PC-3 (cell line): ENCODE measurements at regions not wholly inside any gene's neighbourhood (a gene's known extent, or its start where the extent isn't known, plus 50 kb on each side); places are given as distances from the start of the nearest gene placed in this dataset.

ENCODE experiments used
- ATAC-seq: fragments of 200-7000 bp; cut with Tn5 transposase; 2 replicates; pipeline ENCODE4 v1.9.1; 2020; ENCODE audit warnings: mild to moderate bottlenecking, moderate library complexity
- BruUV-seq: library from RNA; stranded (reverse); fragments of 400-500 nt; replicated peaks from 2 replicates; lab custom pipeline; 2021; lab: Mats Ljungman, UMichigan
- CTCF ChIA-PET: fragments of 300-600 bp; sonication (Branson Sonifier 250); formaldehyde crosslinking; loops from one replicate; lab custom pipeline; 2022; ENCODE audit warnings: antibody characterized with exemption; lab: Charles Lee
- POLR2A ChIA-PET: fragments of 300-600 bp; sonication (Branson Sonifier 250); formaldehyde crosslinking; loops from one replicate; lab custom pipeline; 2022; ENCODE audit warnings: antibody characterized with exemption; ENCODE audit not compliant: unreplicated experiment; lab: Charles Lee
- DNase-seq: peaks from one replicate; pipeline ENCODE4 v3.0.0-alpha.2; 2015
- H2AFZ ChIP-seq: fragments of 300-600 bp; sonication (generic); 2 replicates; pipeline ENCODE4 v1.6.0; 2016; ENCODE audit warnings: antibody characterized with exemption, low read length
- H3F3A ChIP-seq: fragments of 300-600 bp; sonication (generic); one replicate; pipeline ENCODE4 v1.6.0; 2017; ENCODE audit warnings: antibody characterized with exemption, low read length, control low read depth, mild to moderate bottlenecking; ENCODE audit not compliant: unreplicated experiment
- H3K27ac ChIP-seq: fragments of 300-600 bp; sonication (generic); 2 replicates; pipeline ENCODE4 v1.5.1; 2016; ENCODE audit warnings: mild to moderate bottlenecking, low read length
- H3K27me3 ChIP-seq: fragments of 300-600 bp; sonication (generic); 2 replicates; pipeline ENCODE4 v1.6.1; 2016; ENCODE audit warnings: low read length, mixed read lengths
- H3K36me3 ChIP-seq: fragments of 300-600 bp; sonication (generic); 2 replicates; pipeline ENCODE4 v1.6.1; 2016; ENCODE audit warnings: low read depth, mixed run types, low read length, mixed read lengths
- H3K4me1 ChIP-seq: fragments of 300-600 bp; sonication (generic); 2 replicates; pipeline ENCODE4 v1.5.1; 2016; ENCODE audit warnings: low read length; ENCODE audit not compliant: insufficient read depth
- H3K4me2 ChIP-seq: fragments of 300-600 bp; sonication (generic); 2 replicates; pipeline ENCODE4 v1.6.0; 2016; ENCODE audit warnings: low read length
- H3K4me3 ChIP-seq: fragments of 300-600 bp; sonication (generic); 2 replicates; pipeline ENCODE4 v1.5.1; 2016; ENCODE audit warnings: mild to moderate bottlenecking, low read length, mixed read lengths
- H3K79me2 ChIP-seq: fragments of 300-600 bp; sonication (generic); 2 replicates; pipeline ENCODE4 v1.6.1; 2017; ENCODE audit warnings: low read length, mixed read lengths
- H3K9ac ChIP-seq: fragments of 300-600 bp; sonication (generic); 2 replicates; pipeline ENCODE4 v1.6.0; 2016; ENCODE audit warnings: mild to moderate bottlenecking, low read length
- H3K9me2 ChIP-seq: fragments of 300-600 bp; sonication (generic); replicated peaks from 2 replicates; pipeline ENCODE4 v1.6.1; 2016; ENCODE audit warnings: mixed run types, low read length, mixed read lengths
- H3K9me3 ChIP-seq: fragments of 300-600 bp; sonication (generic); 2 replicates; pipeline ENCODE4 v1.6.1; 2016; ENCODE audit warnings: low read length, mixed read lengths
- H4K20me1 ChIP-seq: fragments of 300-600 bp; sonication (generic); 2 replicates; pipeline ENCODE4 v1.6.1; 2016; ENCODE audit warnings: low read length, mixed read lengths
- CTCF ChIP-seq: fragments of 300-600 bp; sonication (generic); conservative IDR thresholded peaks from 2 replicates; pipeline ENCODE4 v1.5.1; 2017; ENCODE audit warnings: antibody characterized with exemption, low read depth, mild to moderate bottlenecking, low read length
- EZH2 ChIP-seq: fragments of 300-600 bp; sonication (generic); IDR thresholded peaks from one replicate; pipeline ENCODE4 v1.6.1; 2017; ENCODE audit warnings: antibody characterized with exemption, mild to moderate bottlenecking, low read length; ENCODE audit not compliant: unreplicated experiment
- EZH2phosphoT487 ChIP-seq: fragments of 300-600 bp; sonication (generic); IDR thresholded peaks from 2 replicates; pipeline ENCODE4 v1.6.1; 2018; ENCODE audit warnings: mild to moderate bottlenecking, antibody characterized with exemption, low read length, borderline replicate concordance
- intact Hi-C: fragments of 100-400 bp; cut with micrococcal nuclease; formaldehyde crosslinking; loops from 2 replicates; pipeline ENCODE4 v1.9.0; 2023

DNA sequence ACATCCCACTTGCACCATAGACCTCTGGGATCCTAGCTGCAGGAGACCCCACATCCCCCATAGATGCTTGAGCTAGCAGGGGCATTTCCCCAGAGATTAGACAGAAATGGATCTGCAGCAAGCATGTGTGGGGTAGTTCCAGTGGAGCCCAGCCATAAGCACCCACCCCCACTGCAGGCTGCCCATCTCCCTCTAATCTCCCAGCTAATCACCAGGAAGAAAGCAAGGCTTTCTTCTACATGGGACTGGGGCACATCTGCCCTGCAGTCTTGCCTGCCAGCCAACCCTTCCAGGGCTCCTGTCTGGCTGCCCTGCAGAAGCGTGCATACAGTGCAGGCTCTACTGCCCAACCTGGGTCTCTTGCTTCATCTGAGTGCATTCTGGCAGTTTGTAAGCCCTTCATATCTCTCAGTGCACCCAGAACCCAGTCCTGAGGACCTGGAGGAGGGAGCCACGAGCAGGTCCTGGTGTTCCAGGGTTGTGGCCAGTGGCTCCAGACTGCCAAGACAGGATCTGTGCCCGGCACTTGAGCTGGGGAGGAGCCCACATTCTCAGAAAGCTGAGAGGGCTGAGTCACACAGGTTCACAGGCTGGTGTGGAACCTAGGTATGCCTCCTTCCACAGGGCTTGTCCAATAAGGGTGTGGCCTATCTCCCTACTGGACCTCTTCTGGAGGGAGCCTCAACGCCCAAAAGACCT lies 49.9 kb upstream of the IGSF11 start:
- Histone ChIP-seq H3K79me2 (no peaks in the 10 kb centered on the region), H3K27ac (no peak overlapping the region), H3F3A (no peaks in the 10 kb centered on the region), H3K9me3 (no peaks in the 10 kb centered on the region), H4K20me1 (no peaks in the 10 kb centered on the region), H3K4me2 (peak overlapping the region; percentile 11; the same call in 1 of the 2 replicates), H3K27me3 (peaks cover 5% of the 10 kb centered on the region; the same call in 1 of the 2 replicates), H2AFZ (no peak overlapping the region), H3K4me1 (peaks cover 9% of the 10 kb centered on the region), H3K36me3 (no peaks in the 10 kb centered on the region), H3K9ac (no peak overlapping the region), H3K4me3 (no peak overlapping the region), H3K9me2 (no peaks in the 10 kb centered on the region; the same call in 1 of the 2 replicates)
- intact Hi-C loops = no loop called here
- ATAC-seq = peak; percentile 96
- BruUV-seq = no TSS peak
- POLR2A ChIA-PET = no interaction called here
- CTCF ChIA-PET = no interaction called here
- TF ChIP-seq EZH2 = no peak
- TF ChIP-seq CTCF = no peak
- TF ChIP-seq EZH2phosphoT487 = no peak
- DNase-seq = peak; percentile 84
